Left ventricle myocardium inferior (tissue), 1 donor: ENCODE measurements at regions not wholly inside any gene's neighbourhood (a gene's known extent, or its start where the extent isn't known, plus 50 kb on each side); places are given as distances from the start of the nearest gene placed in this dataset.

Experiments
- DNase-seq: peaks from one replicate; pipeline ENCODE4 v3.0.0-alpha.2; 2020
- H3K27ac ChIP-seq: fragments of 200-600 bp; replicated peaks from 2 replicates; pipeline ENCODE4 v1.8.0; 2021
- H3K27me3 ChIP-seq: fragments of 200-600 bp; 2 replicates; pipeline ENCODE4 v1.8.0; 2021; ENCODE audit warnings: low read depth
- H3K36me3 ChIP-seq: fragments of 200-600 bp; 2 replicates; pipeline ENCODE4 v1.8.0; 2021
- H3K4me1 ChIP-seq: fragments of 200-600 bp; 2 replicates; pipeline ENCODE4 v1.8.0; 2021
- H3K4me3 ChIP-seq: fragments of 200-600 bp; 2 replicates; pipeline ENCODE4 v1.8.0; 2021; ENCODE audit warnings: mild to moderate bottlenecking, moderate library complexity
- H3K9me3 ChIP-seq: fragments of 200-600 bp; replicated peaks from 2 replicates; pipeline ENCODE4 v1.8.0; 2021
- intact Hi-C: fragments of 100-400 bp; cut with micrococcal nuclease; formaldehyde crosslinking; loops from one replicate; pipeline ENCODE4 v1.11.0; 2022
- TF ChIP-seq, protein P1 (sequence below): fragments of 200-600 bp; IDR thresholded peaks from 2 replicates; pipeline ENCODE4 v1.8.0; 2021; ENCODE audit warnings: antibody characterized with exemption, mild to moderate bottlenecking, borderline replicate concordance
- donor health status: DM: no; HTN: yes; CAD: no; lungs with severe emphysema.

DNA sequence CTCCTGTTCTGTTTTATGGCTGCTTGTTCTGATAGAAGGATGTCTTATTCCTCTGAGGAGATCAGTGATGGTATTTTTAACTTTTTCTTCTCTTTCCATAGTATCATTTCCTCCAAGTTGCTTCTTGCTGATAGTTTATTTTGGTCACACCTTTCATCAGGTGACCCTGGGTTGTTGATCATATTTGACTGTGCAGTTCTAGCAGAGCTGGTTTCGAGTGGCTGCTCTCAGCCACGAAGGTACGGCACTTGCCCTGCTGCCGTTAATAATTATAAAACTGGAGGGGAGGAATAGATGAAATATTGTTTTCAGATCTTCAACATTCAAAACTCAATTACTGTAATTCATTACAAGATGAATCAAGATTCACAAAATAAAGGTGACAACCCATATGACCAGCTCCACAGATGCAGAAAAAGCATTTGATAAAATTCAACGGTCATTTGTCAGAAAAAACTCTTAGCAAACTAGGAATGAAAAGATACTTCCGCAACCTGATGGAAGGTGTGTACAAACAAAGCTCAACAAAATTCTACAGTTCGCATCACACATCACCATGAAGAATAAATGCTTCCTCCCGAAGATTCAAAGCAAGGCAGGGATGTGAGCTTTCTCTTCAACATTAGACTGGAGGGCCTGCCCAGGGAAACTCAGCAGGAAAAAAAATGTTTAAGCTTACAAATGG lies 59.2 kb upstream of the RTL6 start:
- TF ChIP-seq, protein P1, sequence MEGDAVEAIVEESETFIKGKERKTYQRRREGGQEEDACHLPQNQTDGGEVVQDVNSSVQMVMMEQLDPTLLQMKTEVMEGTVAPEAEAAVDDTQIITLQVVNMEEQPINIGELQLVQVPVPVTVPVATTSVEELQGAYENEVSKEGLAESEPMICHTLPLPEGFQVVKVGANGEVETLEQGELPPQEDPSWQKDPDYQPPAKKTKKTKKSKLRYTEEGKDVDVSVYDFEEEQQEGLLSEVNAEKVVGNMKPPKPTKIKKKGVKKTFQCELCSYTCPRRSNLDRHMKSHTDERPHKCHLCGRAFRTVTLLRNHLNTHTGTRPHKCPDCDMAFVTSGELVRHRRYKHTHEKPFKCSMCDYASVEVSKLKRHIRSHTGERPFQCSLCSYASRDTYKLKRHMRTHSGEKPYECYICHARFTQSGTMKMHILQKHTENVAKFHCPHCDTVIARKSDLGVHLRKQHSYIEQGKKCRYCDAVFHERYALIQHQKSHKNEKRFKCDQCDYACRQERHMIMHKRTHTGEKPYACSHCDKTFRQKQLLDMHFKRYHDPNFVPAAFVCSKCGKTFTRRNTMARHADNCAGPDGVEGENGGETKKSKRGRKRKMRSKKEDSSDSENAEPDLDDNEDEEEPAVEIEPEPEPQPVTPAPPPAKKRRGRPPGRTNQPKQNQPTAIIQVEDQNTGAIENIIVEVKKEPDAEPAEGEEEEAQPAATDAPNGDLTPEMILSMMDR: no peak
- Histone ChIP-seq H3K9me3 (no peaks in the 10 kb centered on the region), H3K27me3 (peaks cover 5% of the 10 kb centered on the region), H3K27ac (no peak overlapping the region), H3K36me3 (no peaks in the 10 kb centered on the region), H3K4me1 (no peaks in the 10 kb centered on the region), H3K4me3 (no peak overlapping the region)
- no peak for DNase-seq
- intact Hi-C loops: no loop called here

DNA sequence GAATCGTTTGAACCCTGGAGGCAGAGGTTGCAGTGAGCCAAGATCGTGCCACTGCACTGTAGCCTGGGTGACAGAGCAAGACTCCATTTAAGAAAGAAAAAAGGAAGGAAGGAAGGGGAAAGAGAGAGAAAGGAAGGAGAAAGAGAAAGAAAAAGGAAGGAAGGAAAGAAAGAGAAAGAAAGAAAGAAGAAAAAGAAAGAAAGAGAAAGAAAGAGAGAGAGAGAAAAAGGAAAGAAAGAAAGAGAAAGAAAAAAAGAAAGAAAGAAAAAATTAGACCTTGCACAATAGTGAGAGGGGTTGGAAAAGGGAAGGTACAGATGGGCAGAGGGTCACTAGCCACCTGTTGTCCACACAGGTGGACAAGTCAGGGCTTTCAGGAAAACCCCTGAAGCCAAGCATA lies 57.6 kb upstream of the RTL6 start:
- H3K36me3 ChIP-seq: no peaks in the 10 kb centered on the region
- H3K4me1 ChIP-seq: peaks cover 10% of the 10 kb centered on the region
- intact Hi-C loops: no loop called here
- H3K27ac ChIP-seq: no peak overlapping the region
- peaks cover 5% of the 10 kb centered on the region for H3K27me3 ChIP-seq
- no peak overlapping the region for H3K4me3 ChIP-seq
- TF ChIP-seq, protein P1: no peak
- DNase-seq: no peak
- no peaks in the 10 kb centered on the region for H3K9me3 ChIP-seq

DNA sequence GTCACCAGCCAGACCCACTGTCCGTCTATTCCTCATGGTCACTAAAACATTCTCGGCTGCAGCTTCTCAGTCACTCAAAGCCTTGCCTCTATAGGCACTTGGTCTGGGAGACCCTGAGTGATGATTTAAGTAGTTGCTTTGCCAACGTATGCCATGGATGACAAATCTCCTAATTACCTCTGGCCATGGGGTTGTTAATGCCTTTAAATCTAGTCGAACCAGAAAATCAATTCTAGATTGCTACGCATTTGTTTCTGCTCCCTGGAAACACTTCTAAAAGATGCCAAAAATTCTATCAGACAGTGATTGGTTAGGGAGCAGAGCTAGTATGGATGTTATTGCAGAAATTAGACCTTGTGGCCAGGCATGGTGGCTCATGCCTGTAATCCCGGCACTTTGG lies 57.0 kb upstream of the RTL6 start:
- H3K27me3 ChIP-seq: peaks cover 5% of the 10 kb centered on the region
- H3K4me1 ChIP-seq: peaks cover 13% of the 10 kb centered on the region
- no peak overlapping the region for H3K27ac ChIP-seq
- no peak for DNase-seq
- intact Hi-C loops: no loop called here
- no peaks in the 10 kb centered on the region for H3K9me3 ChIP-seq
- TF ChIP-seq, protein P1: no peak
- H3K36me3 ChIP-seq: no peaks in the 10 kb centered on the region
- H3K4me3 ChIP-seq: no peak overlapping the region

DNA sequence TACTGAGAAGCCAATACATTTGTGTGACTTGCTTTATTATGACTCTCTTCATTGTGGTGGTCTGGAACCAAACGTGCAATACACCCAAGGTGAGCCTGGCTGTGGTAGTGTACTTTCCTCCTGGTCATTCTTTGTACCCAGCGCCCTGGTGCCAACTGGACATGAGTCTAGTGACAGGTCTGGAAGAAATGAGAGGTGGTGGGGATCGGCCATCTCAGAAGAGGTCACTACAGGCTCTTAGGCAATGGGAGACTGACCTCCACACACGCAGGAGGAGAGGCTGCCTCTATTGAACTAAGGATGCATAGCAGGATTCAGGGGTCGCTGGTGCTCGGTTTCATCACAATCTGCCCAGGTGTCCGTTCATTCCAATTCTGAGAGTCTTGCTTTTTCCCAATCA lies 56.4 kb upstream of the RTL6 start:
- H3K27ac ChIP-seq: no peak overlapping the region
- DNase-seq: no peak
- intact Hi-C loops: no loop called here
- H3K9me3 ChIP-seq: no peaks in the 10 kb centered on the region
- peaks cover 13% of the 10 kb centered on the region for H3K4me1 ChIP-seq
- no peak overlapping the region for H3K4me3 ChIP-seq
- no peaks in the 10 kb centered on the region for H3K36me3 ChIP-seq
- TF ChIP-seq, protein P1: no peak
- H3K27me3 ChIP-seq: peaks cover 5% of the 10 kb centered on the region

DNA sequence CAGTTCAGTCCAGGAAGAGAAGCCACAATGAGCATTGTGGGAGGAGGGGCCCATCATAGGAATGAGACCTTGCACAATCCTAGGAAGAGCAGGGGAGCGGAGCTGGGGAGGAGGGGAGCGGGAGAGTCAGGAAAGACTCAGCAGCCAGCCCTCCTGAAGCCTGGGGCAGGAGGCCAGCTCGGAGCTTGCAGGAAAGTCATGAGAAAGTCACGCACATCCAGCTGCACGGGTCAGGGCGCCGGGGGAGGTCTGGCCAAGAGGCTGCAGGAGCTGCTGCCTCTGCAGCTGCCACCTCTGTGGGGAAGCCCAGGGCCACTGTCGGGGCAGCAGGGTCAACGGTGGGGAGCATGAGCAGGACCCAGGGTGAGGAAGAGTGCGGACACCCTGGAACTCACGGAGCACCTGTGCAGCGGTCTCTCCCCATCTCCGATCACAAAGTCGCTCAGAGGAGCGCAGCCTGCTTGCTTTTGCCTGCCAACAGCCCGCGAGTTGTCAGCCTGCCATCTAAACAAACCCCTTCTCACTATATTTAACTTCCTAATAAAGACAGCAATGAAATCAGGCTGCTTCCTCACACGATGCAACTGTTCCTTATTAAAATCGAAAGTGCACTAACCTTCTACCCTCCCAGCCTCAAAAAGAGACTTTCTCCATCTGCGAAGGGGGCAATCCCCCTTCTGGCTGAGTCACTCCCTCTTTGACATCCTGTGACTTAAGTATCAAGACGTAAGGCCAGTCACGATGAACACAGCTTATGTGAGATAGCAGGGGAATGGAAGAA lies 52.9 kb upstream of the RTL6 start:
- Histone ChIP-seq H3K27me3 (no peaks in the 10 kb centered on the region), H3K36me3 (no peaks in the 10 kb centered on the region), H3K27ac (peak overlapping the region; percentile 70), H3K4me3 (peak overlapping the region; percentile 61), H3K9me3 (no peaks in the 10 kb centered on the region), H3K4me1 (peaks cover 13% of the 10 kb centered on the region)
- peak; percentile 72 for DNase-seq
- intact Hi-C loops: no loop called here
- TF ChIP-seq, protein P1: no peak
